A549 (cell line): ENCODE measurements at regions not wholly inside any gene's neighbourhood (a gene's known extent, or its start where the extent isn't known, plus 50 kb on each side); places are given as distances from the start of the nearest gene placed in this dataset.

Experiments used
- ATAC-seq, 2 experiments: fragments of 200-7000 bp in 1 of 2; fragments of >200 bp in 1 of 2; cut with Nextera tagmentation in 1 of 2; cut with Tn5 transposase in 1 of 2; 3 replicates each; pipeline versions ENCODE4 v1.8.0 to v1.9.1; 2018 to 2020; ENCODE audit warnings: mild to moderate bottlenecking in 1 of 2, moderate library complexity in 1 of 2
- CTCF ChIA-PET: fragments of 300-600 bp; sonication (Branson Sonifier 250); formaldehyde crosslinking; extraction: SDS; loops from one replicate; lab custom pipeline; 2021; ENCODE audit warnings: antibody characterized with exemption, inconsistent platforms; lab: Yijun Ruan, JAX
- POLR2A ChIA-PET: fragments of 350-600 bp; formaldehyde crosslinking; extraction: SDS; loops from one replicate; lab custom pipeline; 2021; ENCODE audit warnings: antibody characterized with exemption, inconsistent platforms; lab: Yijun Ruan, JAX
- DNase-seq, 2 experiments: peaks; one replicate each; pipeline versions ENCODE4 v3.0.0 to v3.0.0-alpha.2; 2011 to 2016; ENCODE audit warnings: low read depth in 1 of 2, low spot score in 1 of 2
- FAIRE-seq: peaks from 2 replicates; lab custom pipeline; 2011; peaks lifted over from hg19 to GRCh38; lab: Jason Lieb, UNC
- H3K27ac ChIP-seq, 2 experiments: fragments of >200 bp; sonication (Bioruptor Twin); formaldehyde crosslinking; 3 replicates each; pipeline ENCODE4 v1.5.1; 2016 to 2017
- H3K4me1 ChIP-seq: fragments of >200 bp; sonication (Bioruptor Twin); formaldehyde crosslinking; 3 replicates; pipeline ENCODE4 v1.6.1; 2016
- H3K4me2 ChIP-seq: fragments of >200 bp; sonication (Bioruptor Twin); formaldehyde crosslinking; 3 replicates; pipeline ENCODE4 v1.6.1; 2016
- H3K4me3 ChIP-seq: fragments of >200 bp; sonication (Bioruptor Twin); formaldehyde crosslinking; 3 replicates; pipeline ENCODE4 v1.5.1; 2016
- H3K9me3 ChIP-seq: fragments of >200 bp; sonication (Bioruptor Twin); formaldehyde crosslinking; 3 replicates; pipeline ENCODE4 v1.6.1; 2016
- BHLHE40 ChIP-seq: IDR thresholded peaks from 2 replicates; pipeline ENCODE4 v1.6.1; 2012; ENCODE audit warnings: low read depth, low read length, inconsistent platforms
- CBX2 ChIP-seq: fragments of 200-600 bp; sonication (generic); IDR thresholded peaks from 2 replicates; pipeline ENCODE4 v1.6.1; 2016; ENCODE audit warnings: low read depth, mild to moderate bottlenecking, borderline replicate concordance
- EHMT2 ChIP-seq: fragments of 200-600 bp; sonication (generic); IDR thresholded peaks from 2 replicates; pipeline ENCODE4 v1.6.1; 2016; ENCODE audit warnings: antibody characterized with exemption, low read depth, mild to moderate bottlenecking, moderate library complexity
- EP300 ChIP-seq, 2 experiments: fragments of >200 bp; sonication (Bioruptor Twin); formaldehyde crosslinking; IDR thresholded peaks; 2 replicates in 1 of 2; 3 replicates in 1 of 2; pipeline ENCODE4 v1.6.1; 2016 to 2017
- ESRRA ChIP-seq: fragments of 150-350 bp; IDR thresholded peaks from 2 replicates; pipeline ENCODE4 v1.6.1; 2014; ENCODE audit warnings: mild to moderate bottlenecking, low read length, borderline replicate concordance
- FOSL2 ChIP-seq, 2 experiments: fragments of 450-650 bp in 1 of 2; fragments of >200 bp in 1 of 2; sonication (Bioruptor Twin) in 1 of 2; formaldehyde crosslinking; IDR thresholded peaks; 2 replicates each; pipeline versions ENCODE4 v1.5.0 to v1.6.1; 2016 to 2020; ENCODE audit warnings: mild to moderate bottlenecking in 1 of 2, moderate library complexity in 1 of 2
- HOXA7 ChIP-seq: fragments of 250-450 bp; sonication (Bioruptor Pico); IDR thresholded peaks from 2 replicates; pipeline ENCODE4 v1.5.0; 2020; ENCODE audit warnings: mild to moderate bottlenecking, moderate library complexity
- JUNB ChIP-seq: fragments of >200 bp; sonication (Bioruptor Twin); formaldehyde crosslinking; IDR thresholded peaks from 2 replicates; pipeline ENCODE4 v1.6.1; 2016
- KDM1A ChIP-seq: fragments of 200-600 bp; sonication (generic); IDR thresholded peaks from 2 replicates; pipeline ENCODE4 v1.6.1; 2016; ENCODE audit warnings: low read depth, mild to moderate bottlenecking
- NPAS2 ChIP-seq: fragments of 250-450 bp; sonication (Bioruptor Pico); IDR thresholded peaks from 2 replicates; pipeline ENCODE4 v1.8.0; 2022; ENCODE audit warnings: mild to moderate bottlenecking, moderate library complexity, borderline replicate concordance
- NR3C1 ChIP-seq: fragments of >200 bp; sonication (Bioruptor Twin); formaldehyde crosslinking; IDR thresholded peaks from 3 replicates; pipeline ENCODE4 v1.6.1; 2017
- RAD21 ChIP-seq, 2 experiments: fragments of >200 bp in 1 of 2; sonication (Bioruptor Twin) in 1 of 2; formaldehyde crosslinking in 1 of 2; IDR thresholded peaks in 1 of 2; conservative IDR thresholded peaks in 1 of 2; 2 replicates in 1 of 2; 3 replicates in 1 of 2; pipeline ENCODE4 v1.6.1; 2012 to 2018; ENCODE audit warnings: inconsistent platforms in 1 of 2
- RARB ChIP-seq: fragments of 250-450 bp; sonication (Bioruptor Pico); IDR thresholded peaks from 2 replicates; pipeline ENCODE4 v1.8.0; 2021; ENCODE audit warnings: mild to moderate bottlenecking, moderate library complexity
- RNF2 ChIP-seq: fragments of 200-600 bp; sonication (generic); IDR thresholded peaks from 2 replicates; pipeline ENCODE4 v1.6.1; 2016; ENCODE audit warnings: low read depth, mild to moderate bottlenecking, antibody characterized with exemption, moderate library complexity, borderline replicate concordance
- TFCP2L1 ChIP-seq: fragments of 250-450 bp; sonication (Bioruptor Pico); IDR thresholded peaks from 2 replicates; pipeline ENCODE4 v1.5.0; 2021; ENCODE audit warnings: mild to moderate bottlenecking
- TP53 ChIP-seq: fragments of 250-450 bp; sonication (Bioruptor Pico); IDR thresholded peaks from 2 replicates; pipeline ENCODE4 v1.5.0; 2021; ENCODE audit warnings: mild to moderate bottlenecking, moderate library complexity
- WGBS: methylation state at CpG from one replicate; pipeline ENCODE4 v1.1.6; 2017; ENCODE audit errors: missing lambda C conversion rate; 5-methylcytosine and 5-hydroxymethylcytosine counted together
- TF ChIP-seq, protein P1 (sequence below): IDR thresholded peaks from 2 replicates; pipeline ENCODE4 v1.6.1; 2012
- TF ChIP-seq, protein P2 (sequence below): fragments of >200 bp; sonication (Bioruptor Twin); formaldehyde crosslinking; IDR thresholded peaks from 3 replicates; pipeline ENCODE4 v1.5.1; 2016
- TF ChIP-seq, protein P3 (sequence below): fragments of 200-600 bp; sonication (generic); IDR thresholded peaks from 2 replicates; pipeline ENCODE4 v1.6.1; 2016; ENCODE audit warnings: antibody characterized with exemption, mild to moderate bottlenecking, moderate library complexity
- TF ChIP-seq, protein P4 (sequence below): fragments of 250-450 bp; sonication (Bioruptor Pico); IDR thresholded peaks from 2 replicates; pipeline ENCODE4 v1.5.0; 2020; ENCODE audit warnings: low read depth, mild to moderate bottlenecking, moderate library complexity
- TF ChIP-seq, protein P5 (sequence below): IDR thresholded peaks from 2 replicates; pipeline ENCODE4 v1.6.1; 2012

DNA sequence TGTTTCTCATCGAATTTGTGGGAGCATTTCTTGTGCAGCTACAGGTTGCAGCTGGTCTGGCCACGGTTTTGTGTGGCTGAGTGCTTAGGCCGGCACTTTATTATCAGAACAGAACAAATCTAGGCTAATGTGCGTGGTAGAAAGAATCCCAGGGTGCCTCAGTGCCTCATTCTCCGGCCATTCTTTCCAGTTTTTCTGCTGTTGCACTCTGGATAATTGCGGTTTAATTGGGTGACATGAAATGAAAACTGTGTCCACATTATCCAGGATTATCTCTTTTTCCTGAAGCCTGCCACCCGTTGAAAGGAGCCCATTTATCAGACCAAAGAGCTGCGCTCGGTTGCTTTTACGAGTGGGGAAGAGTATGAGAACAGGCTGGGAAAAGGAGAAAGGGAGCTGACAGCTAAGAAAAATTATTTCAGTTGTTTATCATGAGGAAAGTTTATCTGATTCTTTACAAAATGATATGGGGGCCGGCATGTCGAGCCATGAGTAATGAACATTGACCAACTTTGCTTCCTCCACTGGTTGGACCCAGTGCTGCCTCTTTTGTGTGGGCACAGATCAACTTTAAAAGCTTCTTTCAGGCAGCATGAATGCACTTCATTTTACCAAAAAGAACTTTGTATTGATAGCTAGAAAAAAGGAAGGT lies 117.0 kb upstream of the SOX21 start:
- Histone ChIP-seq H3K9me3 (no peaks in the 10 kb centered on the region), H3K4me2 (no peak overlapping the region), H3K27ac (no peak overlapping the region), H3K4me3 (no peak overlapping the region), H3K4me1 (no peaks in the 10 kb centered on the region)
- no peak for DNase-seq
- TF ChIP-seq RARB (CRISPR knock-in tag) (no peak), RNF2 (no peak)
- 68% methylated on average over 12 of the region's 12 CpGs for WGBS
- no peak for ATAC-seq
- POLR2A ChIA-PET, result interaction anchor here (0.6 kb wide), 1 partner anchor 14 kb away, joined by 4 read pairs; no protein-coding TSS in a partner anchor
- no peak for FAIRE-seq
- CTCF ChIA-PET, result interaction anchor here (0.6 kb wide), 1 partner anchor 18 kb away, joined by 3 read pairs; no protein-coding TSS in a partner anchor

DNA sequence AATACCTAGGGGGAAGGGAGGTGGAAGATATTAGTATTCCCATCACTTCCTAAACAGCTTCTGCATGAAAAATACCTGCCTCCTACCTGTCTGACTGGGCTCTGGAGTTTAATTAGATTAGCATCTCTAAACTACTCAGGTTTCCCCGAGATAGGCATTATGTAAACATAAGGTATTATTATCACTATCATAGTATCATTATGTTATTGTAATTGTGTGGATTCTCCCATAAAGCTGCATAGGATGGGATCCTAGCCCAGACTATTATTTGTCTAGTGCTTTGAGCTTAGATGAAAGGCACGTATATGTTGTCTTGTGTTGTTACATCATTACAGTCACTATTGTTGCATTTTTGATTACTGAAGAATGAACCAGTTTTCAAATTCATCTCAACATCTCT lies 115.2 kb upstream of the SOX21 start:
- ChIA-PET CTCF (interaction anchor here (1.3 kb wide), 1 partner anchor 141 kb away, joined by 4 read pairs; no protein-coding TSS in a partner anchor), POLR2A (no interaction called here)
- FAIRE-seq (no peak), DNase-seq (no peak), ATAC-seq (no peak)
- Histone ChIP-seq H3K4me2 (no peak overlapping the region), H3K4me3 (no peak overlapping the region), H3K9me3 (no peaks in the 10 kb centered on the region), H3K4me1 (no peaks in the 10 kb centered on the region), H3K27ac (no peak overlapping the region)
- TF ChIP-seq RAD21 (conservative IDR thresholded peaks at IDR 0.05 in 1 of 2, IDR thresholded peaks at IDR 0.05 in 1 of 2), result no peak
- TF ChIP-seq, protein P1, sequence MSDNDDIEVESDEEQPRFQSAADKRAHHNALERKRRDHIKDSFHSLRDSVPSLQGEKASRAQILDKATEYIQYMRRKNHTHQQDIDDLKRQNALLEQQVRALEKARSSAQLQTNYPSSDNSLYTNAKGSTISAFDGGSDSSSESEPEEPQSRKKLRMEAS, result no peak
- no peak for TF ChIP-seq FOSL2 (IDR thresholded peaks at IDR 0.05)
- TF ChIP-seq FOSL2 (CRISPR knock-in tag; IDR thresholded peaks at IDR 0.05), result no peak
- TF ChIP-seq TFCP2L1 (CRISPR knock-in tag), result no peak
- TF ChIP-seq NR3C1, result no peak
- TF ChIP-seq EP300 (IDR thresholded peaks at IDR 0.05), result no peak
- no peak for TF ChIP-seq TP53
- TF ChIP-seq, protein P2, sequence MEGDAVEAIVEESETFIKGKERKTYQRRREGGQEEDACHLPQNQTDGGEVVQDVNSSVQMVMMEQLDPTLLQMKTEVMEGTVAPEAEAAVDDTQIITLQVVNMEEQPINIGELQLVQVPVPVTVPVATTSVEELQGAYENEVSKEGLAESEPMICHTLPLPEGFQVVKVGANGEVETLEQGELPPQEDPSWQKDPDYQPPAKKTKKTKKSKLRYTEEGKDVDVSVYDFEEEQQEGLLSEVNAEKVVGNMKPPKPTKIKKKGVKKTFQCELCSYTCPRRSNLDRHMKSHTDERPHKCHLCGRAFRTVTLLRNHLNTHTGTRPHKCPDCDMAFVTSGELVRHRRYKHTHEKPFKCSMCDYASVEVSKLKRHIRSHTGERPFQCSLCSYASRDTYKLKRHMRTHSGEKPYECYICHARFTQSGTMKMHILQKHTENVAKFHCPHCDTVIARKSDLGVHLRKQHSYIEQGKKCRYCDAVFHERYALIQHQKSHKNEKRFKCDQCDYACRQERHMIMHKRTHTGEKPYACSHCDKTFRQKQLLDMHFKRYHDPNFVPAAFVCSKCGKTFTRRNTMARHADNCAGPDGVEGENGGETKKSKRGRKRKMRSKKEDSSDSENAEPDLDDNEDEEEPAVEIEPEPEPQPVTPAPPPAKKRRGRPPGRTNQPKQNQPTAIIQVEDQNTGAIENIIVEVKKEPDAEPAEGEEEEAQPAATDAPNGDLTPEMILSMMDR, result no peak
- TF ChIP-seq, protein P3, sequence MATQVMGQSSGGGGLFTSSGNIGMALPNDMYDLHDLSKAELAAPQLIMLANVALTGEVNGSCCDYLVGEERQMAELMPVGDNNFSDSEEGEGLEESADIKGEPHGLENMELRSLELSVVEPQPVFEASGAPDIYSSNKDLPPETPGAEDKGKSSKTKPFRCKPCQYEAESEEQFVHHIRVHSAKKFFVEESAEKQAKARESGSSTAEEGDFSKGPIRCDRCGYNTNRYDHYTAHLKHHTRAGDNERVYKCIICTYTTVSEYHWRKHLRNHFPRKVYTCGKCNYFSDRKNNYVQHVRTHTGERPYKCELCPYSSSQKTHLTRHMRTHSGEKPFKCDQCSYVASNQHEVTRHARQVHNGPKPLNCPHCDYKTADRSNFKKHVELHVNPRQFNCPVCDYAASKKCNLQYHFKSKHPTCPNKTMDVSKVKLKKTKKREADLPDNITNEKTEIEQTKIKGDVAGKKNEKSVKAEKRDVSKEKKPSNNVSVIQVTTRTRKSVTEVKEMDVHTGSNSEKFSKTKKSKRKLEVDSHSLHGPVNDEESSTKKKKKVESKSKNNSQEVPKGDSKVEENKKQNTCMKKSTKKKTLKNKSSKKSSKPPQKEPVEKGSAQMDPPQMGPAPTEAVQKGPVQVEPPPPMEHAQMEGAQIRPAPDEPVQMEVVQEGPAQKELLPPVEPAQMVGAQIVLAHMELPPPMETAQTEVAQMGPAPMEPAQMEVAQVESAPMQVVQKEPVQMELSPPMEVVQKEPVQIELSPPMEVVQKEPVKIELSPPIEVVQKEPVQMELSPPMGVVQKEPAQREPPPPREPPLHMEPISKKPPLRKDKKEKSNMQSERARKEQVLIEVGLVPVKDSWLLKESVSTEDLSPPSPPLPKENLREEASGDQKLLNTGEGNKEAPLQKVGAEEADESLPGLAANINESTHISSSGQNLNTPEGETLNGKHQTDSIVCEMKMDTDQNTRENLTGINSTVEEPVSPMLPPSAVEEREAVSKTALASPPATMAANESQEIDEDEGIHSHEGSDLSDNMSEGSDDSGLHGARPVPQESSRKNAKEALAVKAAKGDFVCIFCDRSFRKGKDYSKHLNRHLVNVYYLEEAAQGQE, result no peak
- TF ChIP-seq EHMT2, result no peak
- TF ChIP-seq NPAS2, result no peak
- no peak for TF ChIP-seq CBX2
- no peak for TF ChIP-seq ESRRA
- TF ChIP-seq HOXA7, result no peak
- TF ChIP-seq, protein P4, sequence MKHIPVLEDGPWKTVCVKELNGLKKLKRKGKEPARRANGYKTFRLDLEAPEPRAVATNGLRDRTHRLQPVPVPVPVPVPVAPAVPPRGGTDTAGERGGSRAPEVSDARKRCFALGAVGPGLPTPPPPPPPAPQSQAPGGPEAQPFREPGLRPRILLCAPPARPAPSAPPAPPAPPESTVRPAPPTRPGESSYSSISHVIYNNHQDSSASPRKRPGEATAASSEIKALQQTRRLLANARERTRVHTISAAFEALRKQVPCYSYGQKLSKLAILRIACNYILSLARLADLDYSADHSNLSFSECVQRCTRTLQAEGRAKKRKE (CRISPR knock-in tag), result no peak
- TF ChIP-seq, protein P5, sequence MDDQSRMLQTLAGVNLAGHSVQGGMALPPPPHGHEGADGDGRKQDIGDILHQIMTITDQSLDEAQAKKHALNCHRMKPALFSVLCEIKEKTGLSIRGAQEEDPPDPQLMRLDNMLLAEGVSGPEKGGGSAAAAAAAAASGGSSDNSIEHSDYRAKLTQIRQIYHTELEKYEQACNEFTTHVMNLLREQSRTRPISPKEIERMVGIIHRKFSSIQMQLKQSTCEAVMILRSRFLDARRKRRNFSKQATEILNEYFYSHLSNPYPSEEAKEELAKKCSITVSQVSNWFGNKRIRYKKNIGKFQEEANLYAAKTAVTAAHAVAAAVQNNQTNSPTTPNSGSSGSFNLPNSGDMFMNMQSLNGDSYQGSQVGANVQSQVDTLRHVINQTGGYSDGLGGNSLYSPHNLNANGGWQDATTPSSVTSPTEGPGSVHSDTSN, result no peak
- no peak for TF ChIP-seq BHLHE40
- TF ChIP-seq JUNB, result no peak
- no peak for TF ChIP-seq KDM1A
- WGBS, result 42% methylated on average over 2 of the region's 2 CpGs
